Hematopoietic multipotent progenitor cell treated with erythropoietin and hydrocortisone succinate and interleukin-3 and kit ligand, for 4 days (in vitro differentiated cells): ENCODE measurements at regions not wholly inside any gene's neighbourhood (a gene's known extent, or its start where the extent isn't known, plus 50 kb on each side); places are given as distances from the start of the nearest gene placed in this dataset.
A peak's percentile ranks its signal among the peaks of the same experiment; 100 is the strongest.

Experiments used
- DNase-seq: peaks from one replicate; pipeline ENCODE4 v3.0.0-alpha.2; 2015

GRCh38 chr3:111244760-111245159 is 173.1 kb downstream of the NECTIN3 start:
- DNase-seq = no peak

GRCh38 chr3:111246967-111247760 is 175.5 kb downstream of the NECTIN3 start:
- DNase-seq = peak; percentile 6

- no peak for DNase-seq
Observed at GRCh38 chr3:111248406-111248805, 176.8 kb downstream of the NECTIN3 start.

- DNase-seq = no peak
Observed at GRCh38 chr3:111249421-111249820, 177.8 kb downstream of the NECTIN3 start.

GRCh38 chr3:111252779-111253178 is 181.2 kb downstream of the NECTIN3 start:
- DNase-seq = peak; percentile 12

GRCh38 chr3:111253733-111254132 is 182.1 kb downstream of the NECTIN3 start:
- DNase-seq = no peak

GRCh38 chr3:111260878-111261277 is 189.3 kb downstream of the NECTIN3 start:
- DNase-seq = peak; percentile 9

DNA sequence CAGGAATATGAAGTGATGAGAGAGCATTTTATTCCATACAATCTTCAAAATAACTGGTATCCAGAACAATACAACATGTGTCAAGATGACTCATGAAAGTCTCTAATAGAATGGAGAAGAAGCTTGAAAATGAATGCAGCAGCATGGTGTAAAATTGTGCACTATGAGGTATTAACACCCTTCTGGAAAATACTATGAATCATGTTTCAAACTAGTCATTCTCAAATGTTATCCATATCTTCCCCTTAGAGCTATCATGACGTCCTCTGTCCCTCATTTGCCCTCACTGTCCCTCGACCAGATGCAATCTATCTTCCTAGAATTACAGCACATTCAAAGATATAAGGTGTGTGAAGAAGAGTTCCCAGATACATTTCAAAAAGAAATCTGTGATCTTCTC is 198.2 kb downstream of the NECTIN3 start:
- DNase-seq = no peak

DNA sequence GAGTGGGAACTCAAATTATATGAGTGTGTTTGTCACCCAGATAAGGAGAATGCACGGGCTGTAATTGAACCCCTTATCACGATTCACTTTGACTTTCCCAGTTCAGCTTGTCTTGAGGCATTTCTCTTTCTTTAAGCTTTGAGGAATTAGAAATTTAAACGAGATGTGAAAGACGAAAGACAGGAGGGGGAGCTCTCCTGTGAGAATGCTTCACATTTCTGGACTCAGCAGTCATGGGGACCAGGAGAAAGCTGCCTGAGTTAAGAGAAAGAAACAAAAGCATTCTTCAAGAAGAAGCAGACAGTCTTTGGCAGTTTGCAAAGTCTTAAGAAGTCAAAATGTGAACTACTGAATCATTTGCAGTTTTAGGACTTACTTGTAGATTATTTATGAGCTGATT is 205.6 kb downstream of the NECTIN3 start:
- peak; percentile 61 for DNase-seq

DNA sequence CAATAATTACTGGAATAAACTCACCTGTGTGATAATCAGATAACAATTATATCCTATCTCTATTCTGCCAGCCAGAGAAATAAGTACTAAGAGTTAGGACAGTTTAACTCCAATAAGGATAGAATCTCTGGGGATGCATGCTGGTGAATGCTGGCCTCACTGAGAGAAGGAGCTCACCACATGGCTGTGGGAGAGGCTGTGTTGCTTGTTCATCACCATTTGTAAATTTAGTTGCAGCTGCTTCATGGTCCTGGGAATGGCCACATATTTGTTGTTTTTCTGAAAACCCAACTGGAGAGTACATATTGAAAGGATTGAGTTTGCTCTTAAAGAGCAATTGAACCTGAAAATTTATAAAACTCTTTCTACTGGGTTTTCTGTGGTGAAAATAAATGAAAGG is 207.3 kb downstream of the NECTIN3 start:
- no peak for DNase-seq

DNA sequence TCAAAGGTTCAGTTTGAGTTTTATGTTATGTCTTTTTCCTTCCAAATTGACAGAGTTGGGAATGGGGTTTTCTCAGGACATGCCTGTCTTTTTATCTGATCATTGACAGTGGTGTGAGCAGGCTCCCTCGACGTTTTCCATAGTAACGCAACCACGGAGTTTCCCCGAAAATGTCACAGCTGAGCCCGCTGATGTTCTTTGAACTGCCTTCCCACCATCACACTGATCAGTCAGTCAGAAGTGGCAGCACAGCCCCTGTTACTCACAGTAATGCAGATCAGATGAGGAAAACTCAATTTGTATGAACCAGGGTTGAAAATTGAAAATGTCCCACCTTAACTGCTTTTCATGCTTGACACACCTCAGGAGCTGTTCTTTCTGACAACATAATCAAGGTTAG is 210.4 kb downstream of the NECTIN3 start:
- no peak for DNase-seq

DNA sequence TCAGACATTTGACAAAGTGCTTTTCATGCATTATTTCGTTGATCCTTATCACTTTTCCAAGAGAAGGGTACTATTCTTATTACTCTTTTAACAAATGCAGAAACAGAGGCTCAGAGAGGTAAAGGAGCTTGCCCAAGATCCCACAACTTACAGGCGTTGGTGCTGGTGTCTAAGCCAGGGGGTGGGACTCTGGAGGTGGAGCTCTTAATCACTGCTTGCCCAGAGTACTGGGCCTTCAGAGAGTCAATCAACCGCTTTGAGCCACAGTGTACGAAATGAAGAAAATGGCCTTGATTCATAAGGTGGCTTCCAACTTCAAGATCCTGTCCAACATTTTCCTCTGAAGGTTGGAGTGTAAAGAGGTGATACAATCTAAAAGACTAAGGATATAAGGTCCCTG is 211.5 kb downstream of the NECTIN3 start:
- DNase-seq = no peak

- DNase-seq = no peak
Observed at GRCh38 chr3:111284503-111285183, 213.0 kb downstream of the NECTIN3 start.

GRCh38 chr3:111285184-111285538 is 213.5 kb downstream of the NECTIN3 start:
- no peak for DNase-seq

GRCh38 chr3:111285694-111286093 is 214.1 kb downstream of the NECTIN3 start:
- no peak for DNase-seq

GRCh38 chr3:111286746-111287145 is 215.1 kb downstream of the NECTIN3 start:
- DNase-seq = no peak

- no peak for DNase-seq
Observed at GRCh38 chr3:111292117-111292516, 220.5 kb downstream of the NECTIN3 start.

GRCh38 chr3:111299192-111299615 is 227.6 kb downstream of the NECTIN3 start:
- no peak for DNase-seq

GRCh38 chr3:111301238-111301798 is 229.7 kb downstream of the NECTIN3 start:
- DNase-seq = no peak

DNA sequence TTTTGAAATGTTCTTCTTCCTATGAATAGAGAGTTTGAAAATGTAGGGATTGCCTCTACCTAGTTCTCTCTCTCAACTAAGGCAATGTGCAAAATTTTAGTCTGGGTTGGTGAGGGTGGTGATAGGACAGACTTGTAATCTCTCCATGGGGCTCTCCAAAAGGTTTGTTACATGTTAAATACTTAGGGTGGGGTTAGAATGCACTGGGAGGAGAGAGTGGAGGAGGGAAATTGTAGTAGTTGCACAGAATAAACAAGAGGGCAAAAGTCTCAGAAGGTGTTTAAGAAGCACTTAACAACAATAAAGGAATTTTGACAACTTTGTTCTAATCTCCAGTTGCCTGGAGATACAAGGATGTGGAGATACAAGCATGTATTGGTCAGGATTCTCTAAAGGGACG is 230.4 kb downstream of the NECTIN3 start:
- DNase-seq = no peak

DNA sequence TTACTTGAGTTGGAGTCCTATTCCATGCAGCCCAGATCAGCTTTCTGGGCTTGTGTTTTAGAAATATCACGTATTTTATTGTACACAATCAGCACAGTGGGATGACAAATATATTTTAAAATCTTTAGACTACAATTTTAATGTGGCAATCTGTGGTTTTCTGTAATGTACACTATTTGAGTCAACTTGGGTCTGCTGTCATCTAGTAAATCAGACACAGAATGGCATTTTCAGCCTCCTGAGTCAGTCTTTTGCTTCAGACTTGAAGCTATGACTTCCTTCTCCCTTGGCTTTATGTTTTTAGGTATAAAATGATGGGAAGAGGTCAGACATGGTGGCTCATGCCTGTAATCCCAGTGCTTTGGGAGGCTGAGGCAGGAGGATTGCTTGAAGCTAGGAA is 232.1 kb downstream of the NECTIN3 start:
- no peak for DNase-seq

DNA sequence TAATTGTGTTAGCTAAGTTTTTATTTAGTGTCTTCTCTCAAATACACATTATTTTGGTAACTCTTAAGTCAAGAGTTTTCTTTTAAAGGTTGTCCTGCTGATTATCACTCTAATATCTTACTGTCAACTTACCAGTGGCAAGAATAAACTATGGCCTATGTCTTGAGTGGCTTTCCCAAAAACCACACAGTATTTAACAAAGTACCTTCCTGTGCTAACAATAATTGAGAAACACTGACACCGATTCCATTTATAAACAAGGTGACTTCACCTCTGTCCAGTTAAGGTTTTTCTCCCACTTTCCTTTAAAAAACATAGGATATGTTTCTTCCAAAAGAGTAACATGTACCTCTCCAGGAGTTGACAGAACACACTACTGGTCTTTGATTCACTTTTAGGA is 234.3 kb upstream of the CD96 start:
- DNase-seq = no peak

DNA sequence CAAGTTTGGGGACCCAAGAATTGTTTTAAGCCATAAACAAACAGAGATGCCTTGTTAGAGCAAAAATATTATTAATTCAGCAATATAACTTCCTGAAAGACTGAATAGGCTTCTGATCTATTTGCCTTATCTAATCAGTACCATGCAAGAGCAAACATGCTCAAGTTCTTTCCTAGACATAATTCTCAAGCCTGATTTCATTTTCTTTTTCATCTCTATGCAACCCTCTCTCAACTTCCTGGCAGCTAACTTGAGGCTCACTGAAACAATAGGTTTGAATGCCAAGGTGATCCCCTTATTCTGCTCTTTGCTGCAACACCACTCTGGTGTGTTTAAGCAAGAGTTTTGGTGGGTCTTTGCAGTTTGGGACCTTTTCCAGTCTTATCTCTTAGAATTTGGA is 230.9 kb upstream of the CD96 start:
- DNase-seq = peak; percentile 37

DNA sequence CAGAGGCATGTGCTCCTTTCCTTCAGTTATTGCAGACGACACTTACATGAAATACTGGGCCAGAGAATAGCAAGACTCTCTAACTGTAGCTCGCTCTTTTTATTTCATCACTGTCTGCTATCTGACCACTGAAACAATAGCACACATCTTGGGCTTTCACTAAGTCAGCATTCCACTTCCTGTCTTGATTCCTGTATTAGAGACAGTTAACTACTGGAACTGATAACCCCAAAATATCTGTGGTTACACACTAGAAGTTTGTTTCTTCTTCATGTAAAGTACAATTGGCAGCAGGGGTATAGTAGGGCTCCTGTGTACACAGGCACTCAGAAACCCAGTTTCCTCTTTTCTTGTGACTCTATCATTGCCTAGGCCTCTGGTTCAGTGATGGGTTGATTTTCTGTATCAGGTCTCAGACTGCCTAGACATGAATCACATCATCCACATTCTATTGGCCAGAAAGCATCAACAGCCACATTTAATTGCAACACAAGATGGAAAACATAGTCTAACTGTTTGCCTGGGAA is 230.2 kb upstream of the CD96 start:
- DNase-seq = peak; percentile 93
